Activated CD8-positive, alpha-beta T cell treated with anti-CD3 and anti-CD28 coated beads for 36 hours (primary cell): ENCODE measurements at regions not wholly inside any gene's neighbourhood (a gene's known extent, or its start where the extent isn't known, plus 50 kb on each side); places are given as distances from the start of the nearest gene placed in this dataset.

ENCODE experiments used
- ATAC-seq: fragments of 200-7000 bp; cut with Tn5 transposase; one replicate; pipeline ENCODE4 v1.10.0; 2021; ENCODE audit warnings: mild to moderate bottlenecking, moderate library complexity
- CTCF ChIA-PET: fragments of 350-600 bp; sonication (Branson Sonifier 250); formaldehyde crosslinking; loops from one replicate; lab custom pipeline; 2021; ENCODE audit warnings: antibody characterized with exemption; lab: Charles Lee
- POLR2A ChIA-PET: fragments of 350-600 bp; sonication (Branson Sonifier 250); formaldehyde crosslinking; loops from one replicate; lab custom pipeline; 2021; ENCODE audit warnings: antibody characterized with exemption; lab: Charles Lee
- DNase-seq: peaks from one replicate; pipeline ENCODE4 v3.0.0-alpha.2; 2020
- H3K27ac Mint-ChIP-seq: one replicate; pipeline ENCODE4 v1.8.0; 2021; ENCODE audit warnings: mild to moderate bottlenecking, mixed read lengths
- H3K27me3 Mint-ChIP-seq: one replicate; pipeline ENCODE4 v1.8.0; 2021; ENCODE audit warnings: mixed read lengths
- H3K36me3 Mint-ChIP-seq: one replicate; pipeline ENCODE4 v1.8.0; 2021; ENCODE audit warnings: low read depth, mixed read lengths
- H3K4me1 Mint-ChIP-seq: one replicate; pipeline ENCODE4 v1.8.0; 2021; ENCODE audit warnings: low read depth, mixed read lengths
- H3K4me3 Mint-ChIP-seq: one replicate; pipeline ENCODE4 v1.8.0; 2021; ENCODE audit warnings: mild to moderate bottlenecking, moderate library complexity, mixed read lengths
- H3K9me3 Mint-ChIP-seq: one replicate; pipeline ENCODE4 v1.8.0; 2021; ENCODE audit warnings: mixed read lengths
- intact Hi-C: fragments of 100-400 bp; cut with micrococcal nuclease; formaldehyde crosslinking; loops from one replicate; pipeline ENCODE4 v1.10.0; 2022
- TF ChIP-seq, protein P1 (sequence below): fragments of 200-600 bp; IDR thresholded peaks from one replicate; pipeline ENCODE4 v1.8.0; 2022; ENCODE audit warnings: antibody characterized with exemption, mild to moderate bottlenecking

DNA sequence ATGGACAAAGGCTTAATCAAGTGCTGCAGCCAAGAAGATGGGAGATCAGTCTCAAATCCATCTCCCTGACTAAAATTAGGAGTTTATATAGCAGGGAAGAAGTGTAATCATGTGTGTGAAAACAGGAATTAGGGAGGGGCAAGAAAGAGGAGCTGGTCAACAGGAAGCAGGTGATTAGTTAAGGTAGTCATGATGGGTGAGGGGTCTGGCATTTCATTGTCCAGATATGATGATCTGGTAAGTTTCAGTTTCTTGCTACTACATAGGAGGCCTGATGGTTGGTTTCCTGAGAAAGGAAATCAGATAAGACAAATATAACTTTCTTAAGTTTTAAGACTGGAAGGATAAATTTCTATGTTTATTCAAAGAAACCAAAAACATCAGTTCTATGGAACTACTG is 455.6 kb upstream of the GRAMD2B start:
- POLR2A ChIA-PET, result no interaction called here
- ATAC-seq, result no peak

GRCh38 chr5:125969011-125969813 is 454.0 kb upstream of the GRAMD2B start:
- TF ChIP-seq, protein P1, sequence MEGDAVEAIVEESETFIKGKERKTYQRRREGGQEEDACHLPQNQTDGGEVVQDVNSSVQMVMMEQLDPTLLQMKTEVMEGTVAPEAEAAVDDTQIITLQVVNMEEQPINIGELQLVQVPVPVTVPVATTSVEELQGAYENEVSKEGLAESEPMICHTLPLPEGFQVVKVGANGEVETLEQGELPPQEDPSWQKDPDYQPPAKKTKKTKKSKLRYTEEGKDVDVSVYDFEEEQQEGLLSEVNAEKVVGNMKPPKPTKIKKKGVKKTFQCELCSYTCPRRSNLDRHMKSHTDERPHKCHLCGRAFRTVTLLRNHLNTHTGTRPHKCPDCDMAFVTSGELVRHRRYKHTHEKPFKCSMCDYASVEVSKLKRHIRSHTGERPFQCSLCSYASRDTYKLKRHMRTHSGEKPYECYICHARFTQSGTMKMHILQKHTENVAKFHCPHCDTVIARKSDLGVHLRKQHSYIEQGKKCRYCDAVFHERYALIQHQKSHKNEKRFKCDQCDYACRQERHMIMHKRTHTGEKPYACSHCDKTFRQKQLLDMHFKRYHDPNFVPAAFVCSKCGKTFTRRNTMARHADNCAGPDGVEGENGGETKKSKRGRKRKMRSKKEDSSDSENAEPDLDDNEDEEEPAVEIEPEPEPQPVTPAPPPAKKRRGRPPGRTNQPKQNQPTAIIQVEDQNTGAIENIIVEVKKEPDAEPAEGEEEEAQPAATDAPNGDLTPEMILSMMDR, result no peak
- Mint-ChIP-seq H3K4me3 (no peak overlapping the region), H3K36me3 (no peaks in the 10 kb centered on the region), H3K9me3 (peaks cover 6% of the 10 kb centered on the region), H3K27ac (no peak overlapping the region), H3K27me3 (no peaks in the 10 kb centered on the region), H3K4me1 (no peaks in the 10 kb centered on the region)
- DNase-seq, result no peak
- ChIA-PET CTCF (no interaction called here), POLR2A (no interaction called here)
- no peak for ATAC-seq
- intact Hi-C loops, result no loop called here

More for the DNA sequence above, 455.6 kb upstream of the GRAMD2B start:
- intact Hi-C loops, result no loop called here
- TF ChIP-seq, protein P1, result no peak
- Mint-ChIP-seq H3K4me1 (no peaks in the 10 kb centered on the region), H3K4me3 (no peak overlapping the region), H3K36me3 (no peaks in the 10 kb centered on the region), H3K27me3 (no peaks in the 10 kb centered on the region), H3K27ac (no peak overlapping the region), H3K9me3 (peaks cover 6% of the 10 kb centered on the region)
- no peak for DNase-seq
- CTCF ChIA-PET, result no interaction called here

DNA sequence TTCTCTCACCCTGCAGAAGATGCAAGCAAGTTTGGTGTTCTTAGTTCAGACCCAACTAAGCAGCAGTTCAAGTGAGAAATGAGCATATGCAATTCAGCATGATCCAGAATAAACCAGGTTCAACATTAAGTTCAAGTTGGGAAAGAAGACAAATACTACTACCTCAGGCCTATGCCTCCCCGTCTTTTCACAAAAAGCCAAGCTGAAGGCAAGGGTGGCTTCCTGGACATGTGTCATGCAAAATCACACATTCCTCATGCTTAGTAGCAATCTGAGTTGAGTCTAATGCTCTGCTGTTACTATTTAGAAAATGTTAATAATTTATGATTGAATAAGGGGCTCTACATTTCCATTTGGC is 453.4 kb upstream of the GRAMD2B start:
- H3K36me3 Mint-ChIP-seq, result no peaks in the 10 kb centered on the region
- ChIA-PET POLR2A (no interaction called here), CTCF (no interaction called here)
- no peak overlapping the region for H3K4me3 Mint-ChIP-seq
- TF ChIP-seq, protein P1, result no peak
- DNase-seq (no peak), ATAC-seq (no peak)
- no peaks in the 10 kb centered on the region for H3K27me3 Mint-ChIP-seq
- no peaks in the 10 kb centered on the region for H3K4me1 Mint-ChIP-seq
- peaks cover 4% of the 10 kb centered on the region for H3K9me3 Mint-ChIP-seq
- H3K27ac Mint-ChIP-seq, result no peak overlapping the region
- intact Hi-C loops, result no loop called here

DNA sequence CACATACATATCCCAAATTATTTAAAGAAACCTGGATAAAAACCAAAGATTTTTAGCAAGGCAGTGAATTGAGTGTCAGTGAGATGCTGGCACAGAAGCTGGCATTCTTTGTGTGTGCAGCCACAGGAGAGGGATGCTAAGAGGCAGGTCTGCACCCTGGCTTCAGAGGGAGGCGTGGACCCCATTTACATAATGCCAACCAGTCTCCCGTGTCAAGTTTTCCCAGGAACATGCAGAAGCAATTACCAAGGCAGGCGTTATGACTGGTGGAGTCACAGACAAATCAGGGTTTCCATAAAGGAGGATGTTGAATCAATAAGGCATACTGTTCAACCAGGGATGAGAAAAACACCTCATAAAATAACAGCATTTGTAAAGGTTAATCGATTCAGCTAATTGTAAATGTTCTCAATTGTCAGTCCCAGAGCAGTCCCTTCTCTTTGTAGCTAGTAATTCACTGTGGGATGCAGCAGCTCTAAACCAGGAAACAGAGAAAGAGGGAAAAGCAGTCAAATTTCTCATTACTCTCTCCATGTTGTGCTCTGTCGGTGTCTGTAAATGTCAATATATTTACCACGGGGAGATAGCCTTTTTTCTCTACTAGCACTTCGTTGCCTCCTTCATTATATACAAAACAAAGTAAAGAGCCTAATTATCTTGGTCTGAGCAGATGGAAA is 452.4 kb upstream of the GRAMD2B start:
- Mint-ChIP-seq H3K27me3 (no peaks in the 10 kb centered on the region), H3K36me3 (no peaks in the 10 kb centered on the region), H3K4me3 (no peak overlapping the region), H3K4me1 (no peaks in the 10 kb centered on the region), H3K27ac (no peak overlapping the region), H3K9me3 (peaks cover 2% of the 10 kb centered on the region)
- ChIA-PET POLR2A (no interaction called here), CTCF (no interaction called here)
- ATAC-seq, result no peak
- intact Hi-C loops, result no loop called here
- TF ChIP-seq, protein P1, result no peak
- no peak for DNase-seq

GRCh38 chr5:125972706-125973105 is 450.5 kb upstream of the GRAMD2B start:
- Mint-ChIP-seq H3K36me3 (no peaks in the 10 kb centered on the region), H3K27ac (no peak overlapping the region), H3K27me3 (no peaks in the 10 kb centered on the region), H3K9me3 (no peaks in the 10 kb centered on the region), H3K4me3 (no peak overlapping the region), H3K4me1 (no peaks in the 10 kb centered on the region)
- TF ChIP-seq, protein P1, result no peak
- intact Hi-C loops, result no loop called here
- CTCF ChIA-PET, result no interaction called here
- POLR2A ChIA-PET, result no interaction called here
- ATAC-seq (no peak), DNase-seq (no peak)
